ENCODE measurements at regions not wholly inside any gene's neighbourhood (a gene's known extent, or its start where the extent isn't known, plus 50 kb on each side); places are given as distances from the start of the nearest gene placed in this dataset.

DNA sequence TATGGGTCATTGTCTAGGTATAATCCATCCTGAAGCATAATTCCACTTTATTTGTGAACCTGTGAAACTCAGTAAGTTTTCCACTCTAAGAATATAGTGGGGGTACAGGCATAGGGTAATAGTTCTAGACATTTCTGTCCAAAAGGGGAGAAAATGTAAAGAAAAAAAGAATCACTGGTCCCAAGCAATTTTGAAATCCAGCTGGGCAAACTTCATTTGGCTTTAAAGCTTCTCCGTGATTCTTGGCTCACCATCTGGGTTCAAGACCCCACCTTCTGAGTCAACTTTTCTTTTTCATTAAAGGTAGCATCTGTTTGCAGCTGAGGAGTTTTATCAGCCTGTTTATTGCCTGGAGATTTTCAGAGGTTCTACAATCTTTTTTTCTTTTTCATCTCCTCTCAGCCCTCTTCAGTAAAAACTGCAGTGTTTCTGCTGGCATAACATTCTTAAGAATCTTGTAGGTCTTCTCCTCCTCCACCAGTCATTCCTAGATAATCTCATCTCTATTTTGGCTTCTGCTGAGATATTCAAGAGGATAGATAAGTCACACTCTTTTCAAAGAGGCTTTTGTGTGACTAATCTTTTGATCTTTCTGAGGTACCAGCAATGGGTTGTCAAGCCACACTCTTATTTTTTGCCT lies 126.1 kb upstream of the PITX1 start:
- H3K9me2 ChIP-seq (replicated peaks; ENCODE audit: control insufficient read depth, low read length): no peaks in the 10 kb centered on the region
- no peak for TF ChIP-seq EZH2phosphoT487 (IDR thresholded peaks at IDR 0.05; ENCODE audit: borderline replicate concordance, low read length)
- no peak for TF ChIP-seq CTCF (IDR thresholded peaks at IDR 0.05; ENCODE audit: low read depth, low read length, poor library complexity, severe bottlenecking)
- no peak overlapping the region for H3K4me3 ChIP-seq (ENCODE audit: low read length)
- H3F3A ChIP-seq (ENCODE audit: control insufficient read depth, insufficient read depth): no peaks in the 10 kb centered on the region
- peaks cover 3% of the 10 kb centered on the region; the same call in 1 of the 2 replicates for H3K9me3 ChIP-seq (ENCODE audit: control insufficient read depth, insufficient read depth, low read length)
- no peaks in the 10 kb centered on the region for H3K4me1 ChIP-seq (ENCODE audit: control insufficient read depth, low read length)
- no peaks in the 10 kb centered on the region for H3K36me3 ChIP-seq (ENCODE audit: control insufficient read depth, low read length)
- no peaks in the 10 kb centered on the region for H4K20me1 ChIP-seq (ENCODE audit: control insufficient read depth, insufficient read depth, low read depth, low read length)
- H3K4me2 ChIP-seq (ENCODE audit: low read length): no peak overlapping the region
- H3K79me2 ChIP-seq (ENCODE audit: control insufficient read depth, low read length): no peaks in the 10 kb centered on the region
- no peaks in the 10 kb centered on the region for H3K27me3 ChIP-seq (ENCODE audit: control insufficient read depth, low read length)
- no peak overlapping the region for H3K27ac ChIP-seq (ENCODE audit: low read depth, low read length)

DNA sequence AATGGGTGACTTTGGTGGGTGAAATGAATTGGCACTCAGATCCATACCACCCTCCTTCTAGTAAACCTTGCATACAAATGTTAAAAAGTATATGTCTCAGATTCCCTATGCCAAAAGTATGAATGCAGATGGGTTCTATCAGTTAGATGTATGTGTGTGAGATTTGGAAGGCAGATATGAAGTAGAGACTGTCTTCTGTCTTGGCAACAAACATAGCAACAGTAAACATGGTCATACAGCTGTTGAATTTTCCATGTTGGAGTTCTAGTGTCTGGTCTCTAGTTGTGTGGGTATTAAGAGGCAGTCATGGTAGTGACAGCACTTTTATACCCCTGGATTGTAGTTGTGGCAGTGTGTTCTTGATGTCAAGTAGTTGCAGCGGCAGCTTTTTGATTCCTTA lies 125.6 kb upstream of the PITX1 start:
- no peaks in the 10 kb centered on the region for H3K4me1 ChIP-seq (ENCODE audit: control insufficient read depth, low read length)
- no peak for TF ChIP-seq CTCF (IDR thresholded peaks at IDR 0.05; ENCODE audit: low read depth, low read length, poor library complexity, severe bottlenecking)
- no peak for TF ChIP-seq EZH2phosphoT487 (IDR thresholded peaks at IDR 0.05; ENCODE audit: borderline replicate concordance, low read length)

GRCh38 chr5:135158982-135159381 lies 125.0 kb upstream of the PITX1 start:
- H3K4me2 ChIP-seq (ENCODE audit: low read length): no peak overlapping the region
- H3K79me2 ChIP-seq (ENCODE audit: control insufficient read depth, low read length): no peaks in the 10 kb centered on the region
- no peak overlapping the region for H3K4me3 ChIP-seq (ENCODE audit: low read length)
- TF ChIP-seq CTCF (IDR thresholded peaks at IDR 0.05; ENCODE audit: low read depth, low read length, poor library complexity, severe bottlenecking): no peak
- TF ChIP-seq EZH2phosphoT487 (IDR thresholded peaks at IDR 0.05; ENCODE audit: borderline replicate concordance, low read length): no peak
- H3K27ac ChIP-seq (ENCODE audit: low read depth, low read length): no peak overlapping the region
- no peaks in the 10 kb centered on the region for H3K36me3 ChIP-seq (ENCODE audit: control insufficient read depth, low read length)
- no peaks in the 10 kb centered on the region for H3K27me3 ChIP-seq (ENCODE audit: control insufficient read depth, low read length)
- no peaks in the 10 kb centered on the region for H4K20me1 ChIP-seq (ENCODE audit: control insufficient read depth, insufficient read depth, low read depth, low read length)
- H3K4me1 ChIP-seq (ENCODE audit: control insufficient read depth, low read length): no peaks in the 10 kb centered on the region
- H3F3A ChIP-seq (ENCODE audit: control insufficient read depth, insufficient read depth): no peaks in the 10 kb centered on the region
- no peaks in the 10 kb centered on the region for H3K9me2 ChIP-seq (replicated peaks; ENCODE audit: control insufficient read depth, low read length)
- H3K9me3 ChIP-seq (ENCODE audit: control insufficient read depth, insufficient read depth, low read length): peaks cover 3% of the 10 kb centered on the region; the same call in 1 of the 2 replicates

More for the DNA sequence above, 125.6 kb upstream of the PITX1 start:
- H3K9me3 ChIP-seq (ENCODE audit: control insufficient read depth, insufficient read depth, low read length): peaks cover 3% of the 10 kb centered on the region; the same call in 1 of the 2 replicates
- no peaks in the 10 kb centered on the region for H3K79me2 ChIP-seq (ENCODE audit: control insufficient read depth, low read length)
- no peaks in the 10 kb centered on the region for H4K20me1 ChIP-seq (ENCODE audit: control insufficient read depth, insufficient read depth, low read depth, low read length)
- no peaks in the 10 kb centered on the region for H3F3A ChIP-seq (ENCODE audit: control insufficient read depth, insufficient read depth)
- no peak overlapping the region for H3K4me3 ChIP-seq (ENCODE audit: low read length)
- no peaks in the 10 kb centered on the region for H3K36me3 ChIP-seq (ENCODE audit: control insufficient read depth, low read length)
- H3K27ac ChIP-seq (ENCODE audit: low read depth, low read length): no peak overlapping the region
- no peak overlapping the region for H3K4me2 ChIP-seq (ENCODE audit: low read length)
- H3K9me2 ChIP-seq (replicated peaks; ENCODE audit: control insufficient read depth, low read length): no peaks in the 10 kb centered on the region
- no peaks in the 10 kb centered on the region for H3K27me3 ChIP-seq (ENCODE audit: control insufficient read depth, low read length)
